ENCODE measurements at regions not wholly inside any gene's neighbourhood (a gene's known extent, or its start where the extent isn't known, plus 50 kb on each side); places are given as distances from the start of the nearest gene placed in this dataset.

DNA sequence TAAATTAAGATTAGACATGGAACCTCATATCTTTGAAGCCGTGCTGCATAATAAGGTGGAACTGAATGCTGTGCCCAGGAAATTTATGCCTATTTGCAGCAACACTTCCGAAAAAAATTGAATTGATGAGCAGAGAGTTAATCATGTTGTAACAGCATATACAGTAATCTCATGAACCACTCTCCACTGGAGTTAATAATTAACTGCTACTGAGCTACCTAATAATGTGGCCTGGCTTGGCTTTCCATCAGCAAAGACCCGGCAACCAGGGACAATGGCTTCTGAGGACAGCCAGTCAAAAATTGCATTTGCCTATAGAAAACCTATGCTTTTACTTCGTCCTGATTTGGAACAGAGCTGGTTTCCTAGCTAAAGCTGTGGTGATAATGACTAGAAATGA is 63.8 kb upstream of the GATB start:
- TF ChIP-seq, protein P1, sequence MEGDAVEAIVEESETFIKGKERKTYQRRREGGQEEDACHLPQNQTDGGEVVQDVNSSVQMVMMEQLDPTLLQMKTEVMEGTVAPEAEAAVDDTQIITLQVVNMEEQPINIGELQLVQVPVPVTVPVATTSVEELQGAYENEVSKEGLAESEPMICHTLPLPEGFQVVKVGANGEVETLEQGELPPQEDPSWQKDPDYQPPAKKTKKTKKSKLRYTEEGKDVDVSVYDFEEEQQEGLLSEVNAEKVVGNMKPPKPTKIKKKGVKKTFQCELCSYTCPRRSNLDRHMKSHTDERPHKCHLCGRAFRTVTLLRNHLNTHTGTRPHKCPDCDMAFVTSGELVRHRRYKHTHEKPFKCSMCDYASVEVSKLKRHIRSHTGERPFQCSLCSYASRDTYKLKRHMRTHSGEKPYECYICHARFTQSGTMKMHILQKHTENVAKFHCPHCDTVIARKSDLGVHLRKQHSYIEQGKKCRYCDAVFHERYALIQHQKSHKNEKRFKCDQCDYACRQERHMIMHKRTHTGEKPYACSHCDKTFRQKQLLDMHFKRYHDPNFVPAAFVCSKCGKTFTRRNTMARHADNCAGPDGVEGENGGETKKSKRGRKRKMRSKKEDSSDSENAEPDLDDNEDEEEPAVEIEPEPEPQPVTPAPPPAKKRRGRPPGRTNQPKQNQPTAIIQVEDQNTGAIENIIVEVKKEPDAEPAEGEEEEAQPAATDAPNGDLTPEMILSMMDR (IDR thresholded peaks at IDR 0.05; ENCODE audit: insufficient read depth, low read length, missing control alignments) = no peak
- DNase-seq (ENCODE audit: low read depth, low spot score) = no peak
- ChIA-PET POLR2A (no interaction called here), CTCF (interaction anchor here (1.3 kb wide), 1 partner anchor 23 kb away, joined by 3 read pairs; no protein-coding TSS in a partner anchor)
- no peak overlapping the region for H3K4me3 ChIP-seq (ENCODE audit: low read depth, low read length)

DNA sequence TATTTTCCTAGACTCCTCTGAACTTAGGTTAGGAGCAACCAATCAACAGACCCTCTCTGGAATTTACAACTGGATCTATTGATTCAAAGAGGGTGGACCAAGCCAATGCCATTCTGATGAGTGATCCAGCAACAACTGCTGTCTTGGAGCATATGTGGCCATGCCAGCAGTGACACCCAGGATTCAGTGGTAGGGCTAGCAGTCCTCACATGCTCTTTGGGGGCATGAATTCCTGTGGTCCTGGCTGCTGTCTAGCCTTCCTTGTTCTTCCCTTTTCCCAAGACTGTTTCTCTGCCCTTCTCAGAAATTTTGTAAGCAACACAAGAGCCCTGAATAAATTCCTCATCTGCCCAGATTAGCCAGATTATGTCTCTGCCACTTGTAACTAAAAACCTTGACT is 61.5 kb upstream of the GATB start:
- POLR2A ChIA-PET = no interaction called here
- CTCF ChIA-PET = no interaction called here
- no peak for DNase-seq (ENCODE audit: low read depth, low spot score)
- TF ChIP-seq, protein P1 (IDR thresholded peaks at IDR 0.05; ENCODE audit: insufficient read depth, low read length, missing control alignments) = no peak
- H3K4me3 ChIP-seq (ENCODE audit: low read depth, low read length) = no peak overlapping the region

DNA sequence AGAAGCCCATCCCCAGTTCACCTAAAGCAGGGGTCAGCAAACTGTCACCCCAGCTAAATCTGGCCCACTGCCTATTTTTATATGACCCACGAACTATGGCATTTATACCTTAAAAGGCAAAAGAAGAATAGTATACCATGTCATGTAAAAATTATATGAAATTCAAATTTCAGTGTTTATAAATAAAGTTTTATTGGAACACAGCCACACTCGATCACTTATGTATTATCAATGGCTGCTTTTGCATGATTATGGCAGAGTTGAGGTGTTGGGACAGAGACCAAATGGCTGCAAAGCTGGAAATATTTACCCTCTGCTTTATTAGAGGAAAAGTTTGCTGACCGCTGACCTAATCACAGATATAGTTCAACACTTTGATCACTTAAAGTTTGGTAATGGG is 59.2 kb upstream of the GATB start:
- TF ChIP-seq, protein P1 (IDR thresholded peaks at IDR 0.05; ENCODE audit: insufficient read depth, low read length, missing control alignments) = no peak
- POLR2A ChIA-PET = no interaction called here
- CTCF ChIA-PET = no interaction called here
- H3K4me3 ChIP-seq (ENCODE audit: low read depth, low read length) = no peak overlapping the region
- no peak for DNase-seq (ENCODE audit: low read depth, low spot score)

DNA sequence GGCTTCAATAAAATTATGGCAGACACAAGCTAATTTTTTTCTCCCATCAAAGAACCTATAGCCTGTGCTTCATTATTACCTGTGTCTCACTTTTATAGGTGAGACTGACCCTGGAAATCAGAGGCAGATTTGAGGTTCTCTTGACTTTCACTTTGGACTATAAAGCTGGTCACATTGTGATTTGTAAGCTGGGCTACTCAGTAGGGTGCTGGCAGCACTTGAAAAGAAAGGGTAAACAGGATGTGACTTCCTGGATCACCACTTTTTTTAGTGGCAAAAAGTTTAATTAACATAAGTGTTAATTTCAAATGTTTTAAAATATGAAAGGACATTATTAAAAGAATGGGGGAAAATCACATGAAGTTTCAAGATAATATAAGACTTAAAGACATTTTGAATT is 50.6 kb upstream of the GATB start:
- ChIA-PET POLR2A (no interaction called here), CTCF (no interaction called here)
- TF ChIP-seq, protein P1 (IDR thresholded peaks at IDR 0.05; ENCODE audit: insufficient read depth, low read length, missing control alignments) = no peak
- DNase-seq (ENCODE audit: low read depth, low spot score) = no peak
- H3K4me3 ChIP-seq (ENCODE audit: low read depth, low read length) = no peak overlapping the region
